ENCODE measurements at regions not wholly inside any gene's neighbourhood (a gene's known extent, or its start where the extent isn't known, plus 50 kb on each side); places are given as distances from the start of the nearest gene placed in this dataset.
"Not testable (repeated sequence)": the region's sequence is repeated elsewhere in the genome, so short reads cannot be mapped to it uniquely, and the experiment has no call there.

DNA sequence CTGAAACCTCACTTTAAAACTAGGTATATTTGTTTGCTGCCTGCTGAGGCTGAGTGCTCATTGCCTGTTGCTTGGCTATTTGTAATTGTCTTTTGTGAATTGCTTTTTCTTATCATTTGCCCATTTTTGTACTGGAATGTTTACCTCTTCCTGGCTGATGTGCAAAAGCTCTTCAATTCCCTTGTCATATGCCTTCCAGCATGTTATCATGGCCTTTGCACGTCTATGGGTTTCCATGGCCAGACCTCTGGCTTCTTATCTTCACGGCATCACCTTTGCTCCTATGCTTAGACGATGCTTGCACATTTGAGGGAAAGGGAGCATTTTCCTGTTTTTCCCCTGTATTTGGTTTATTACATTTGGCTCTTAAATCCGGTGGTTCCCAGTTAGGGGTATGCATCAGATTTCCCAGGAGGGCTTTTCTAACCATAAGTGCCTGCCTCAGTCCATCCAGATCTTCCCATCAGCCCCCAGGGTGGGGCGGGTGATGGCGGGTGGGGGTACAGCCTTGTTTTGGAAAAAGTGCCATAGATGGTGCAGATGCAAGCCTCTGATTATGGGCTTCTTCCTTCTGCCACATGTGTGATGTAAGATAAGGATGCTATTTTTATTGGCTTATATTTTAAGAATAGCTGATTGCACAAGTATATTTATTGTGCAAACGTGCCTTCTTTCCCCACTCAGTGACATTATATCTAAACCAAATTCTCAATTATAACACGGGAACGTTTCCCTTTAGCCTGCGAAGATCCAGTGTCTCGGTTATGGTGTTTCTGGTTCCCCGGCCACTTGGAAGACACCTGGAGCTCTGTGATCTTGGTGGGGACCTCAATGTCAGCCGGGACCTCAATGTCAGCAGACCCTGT lies 70.6 kb upstream of the SEPTIN5 start:
- DNase-seq: no peak

DNA sequence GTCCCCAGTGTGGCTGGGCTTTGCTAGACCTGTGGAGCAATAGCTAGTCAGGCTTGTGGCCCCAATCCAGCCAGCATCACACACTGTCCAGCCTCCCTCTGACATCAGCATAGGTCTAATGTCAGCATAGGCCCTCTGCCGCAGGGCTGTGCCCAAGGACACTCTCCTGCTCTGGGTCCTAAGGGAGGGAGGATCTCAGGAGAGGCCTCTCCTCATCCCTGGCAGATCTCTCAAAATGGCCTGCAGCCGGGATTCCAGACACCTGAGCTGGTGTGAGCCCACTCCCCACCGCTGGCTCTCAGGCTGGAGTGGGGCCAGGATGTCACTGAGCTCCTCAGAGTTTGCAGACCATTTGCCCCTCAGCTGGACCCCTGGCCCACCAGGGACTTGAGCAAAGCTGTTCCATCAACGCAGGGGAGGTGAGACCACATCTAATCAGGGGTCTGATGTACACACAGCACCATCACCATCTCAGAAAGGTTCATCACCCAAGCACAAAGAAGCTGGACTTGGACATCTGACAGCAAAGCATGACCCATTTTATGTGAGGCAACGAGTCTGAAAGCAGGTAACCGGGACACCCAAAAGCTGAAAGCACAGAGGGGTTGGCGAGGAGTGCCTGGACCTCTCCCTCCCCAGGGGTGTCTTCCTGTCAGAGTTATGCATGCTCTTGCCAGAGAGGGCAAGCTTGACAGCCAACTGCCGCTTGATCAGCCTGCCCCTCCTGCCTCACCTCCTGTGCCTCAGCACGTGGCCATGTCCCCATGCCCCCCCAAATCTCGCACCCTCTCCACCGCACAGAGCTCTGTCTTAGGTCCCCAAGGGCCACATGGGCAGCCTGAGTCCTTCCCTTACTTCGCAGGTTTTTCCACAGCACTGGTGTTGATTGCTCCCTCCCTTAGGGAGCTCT lies 69.7 kb upstream of the SEPTIN5 start:
- no peak for DNase-seq

DNA sequence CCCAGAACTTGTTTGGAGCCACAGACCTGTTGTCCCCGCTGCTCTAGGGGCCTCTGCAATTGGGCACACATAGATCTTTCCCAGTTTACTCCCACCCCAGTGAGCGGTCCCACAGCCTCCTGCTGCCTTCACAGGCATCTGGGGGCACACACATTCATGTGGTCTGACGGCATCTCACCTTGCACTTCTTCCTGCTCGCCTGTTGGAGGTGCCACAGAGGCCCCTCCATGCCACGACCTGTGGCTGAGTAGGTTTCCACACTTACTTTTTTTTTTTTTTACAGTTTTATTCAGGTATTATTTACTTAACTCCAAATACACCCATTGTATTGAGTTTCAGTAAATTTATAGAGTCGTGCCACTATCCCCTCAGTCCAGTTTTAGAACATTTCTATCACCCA lies 68.9 kb upstream of the SEPTIN5 start:
- DNase-seq: no peak

DNA sequence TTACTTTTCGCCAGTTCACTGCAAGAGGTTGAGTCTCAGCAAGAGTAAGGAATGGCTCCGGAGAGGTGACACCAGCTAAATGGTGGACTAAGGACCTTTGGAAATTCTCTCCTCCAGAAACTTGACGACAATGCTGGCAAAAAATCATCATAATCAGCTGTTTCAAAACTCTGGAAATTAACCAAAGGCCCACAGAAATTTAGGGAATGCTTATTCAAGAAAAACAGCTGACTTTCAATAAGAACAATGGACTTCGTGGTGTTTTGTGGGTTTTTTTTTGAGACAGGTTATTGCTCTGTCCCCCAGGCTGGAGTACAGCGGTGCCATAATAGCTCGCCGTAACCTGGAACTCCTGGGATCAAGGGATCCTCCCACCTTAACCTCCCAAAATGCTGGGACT lies 68.4 kb upstream of the SEPTIN5 start:
- no peak for DNase-seq

DNA sequence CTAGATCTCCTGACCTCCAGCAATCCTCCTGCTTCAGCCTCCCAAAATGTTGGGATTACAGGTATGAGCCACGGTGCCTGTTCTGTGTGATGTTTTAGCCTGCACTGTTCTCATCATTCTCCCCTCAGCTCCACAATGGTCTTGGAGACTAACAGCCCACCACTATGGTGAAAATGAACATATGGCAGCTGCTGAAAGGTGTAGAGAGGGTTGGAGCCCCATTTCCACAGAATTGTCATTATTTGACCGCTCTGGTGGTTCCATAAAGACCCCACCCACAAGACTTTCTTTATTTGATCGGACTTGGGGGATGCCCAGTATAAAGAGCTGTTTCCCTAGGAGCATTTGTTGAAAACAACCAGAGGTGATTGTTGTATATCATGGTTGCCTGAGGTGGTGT lies 67.9 kb upstream of the SEPTIN5 start:
- DNase-seq: no peak

DNA sequence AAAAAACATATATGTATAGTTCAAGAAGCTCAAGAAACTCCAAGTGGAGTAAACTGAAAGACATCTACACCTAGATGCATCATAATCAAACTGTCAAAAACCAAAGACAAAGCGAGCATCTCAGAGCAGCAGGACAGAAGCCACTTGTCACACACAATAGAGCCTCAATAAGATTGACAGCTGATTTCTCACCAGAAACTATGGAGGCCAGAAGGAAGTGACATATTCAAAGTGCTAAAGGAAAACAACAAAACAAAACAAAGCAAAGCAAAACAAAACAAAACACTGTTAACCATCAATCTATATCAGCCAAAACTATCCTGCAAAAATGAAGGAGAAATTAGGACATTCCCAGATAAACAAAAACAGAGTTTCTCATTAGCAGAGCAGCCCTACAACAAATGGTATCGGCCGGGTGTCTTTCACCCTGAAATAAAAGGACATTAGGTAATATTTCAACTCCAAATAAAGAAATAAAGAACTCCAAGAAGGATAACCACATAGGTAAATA lies 65.8 kb upstream of the SEPTIN5 start:
- DNase-seq: no peak

DNA sequence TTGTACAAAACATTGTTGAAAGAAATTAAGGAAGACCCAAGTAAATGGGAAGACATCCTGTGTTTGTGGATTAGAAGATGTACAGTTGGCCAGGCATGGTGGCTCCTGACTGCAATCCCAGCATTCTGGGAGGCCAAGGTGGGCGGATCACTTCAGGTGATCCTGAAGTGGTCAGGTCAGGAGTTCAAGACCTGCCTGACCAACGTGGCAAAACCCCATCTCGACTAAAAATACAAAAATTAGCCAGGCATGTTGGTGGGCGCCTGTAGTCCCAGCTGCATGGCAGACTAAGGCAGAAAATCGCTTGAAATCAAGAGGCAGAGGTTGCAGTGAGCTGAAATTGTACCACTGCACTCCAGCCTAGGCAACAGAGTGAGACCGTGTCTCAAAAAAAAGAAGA lies 62.0 kb upstream of the SEPTIN5 start:
- DNase-seq: no peak

DNA sequence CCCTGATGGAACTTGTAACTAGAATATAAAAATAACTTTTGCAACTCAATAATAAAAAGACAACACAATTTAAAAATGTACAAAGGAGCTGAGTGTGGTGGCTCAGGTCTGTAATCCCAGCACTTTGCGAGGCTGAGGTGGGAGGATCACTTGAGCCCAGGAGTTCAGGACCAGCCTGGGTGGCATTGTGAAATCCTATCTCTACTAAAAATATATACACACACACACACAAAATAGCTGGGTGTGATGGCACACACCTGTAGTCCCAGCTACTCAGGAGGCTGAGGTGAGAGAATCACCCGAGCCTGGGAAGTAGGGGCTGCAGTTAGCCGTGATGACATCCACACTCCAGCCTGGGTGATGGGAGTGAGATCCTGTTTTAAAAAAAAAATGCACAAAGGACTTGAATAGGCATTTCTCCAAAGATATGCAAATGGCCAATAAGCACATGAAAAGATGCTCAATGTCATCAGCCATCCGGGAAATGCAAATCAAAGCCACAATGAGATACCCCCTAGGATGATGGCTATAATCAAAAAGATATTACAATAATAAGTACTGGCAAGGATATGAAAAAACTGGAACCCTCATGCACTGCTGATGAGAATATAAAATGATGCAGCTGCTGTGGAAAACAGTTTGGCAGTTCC lies 59.8 kb upstream of the SEPTIN5 start:
- no peak for DNase-seq

DNA sequence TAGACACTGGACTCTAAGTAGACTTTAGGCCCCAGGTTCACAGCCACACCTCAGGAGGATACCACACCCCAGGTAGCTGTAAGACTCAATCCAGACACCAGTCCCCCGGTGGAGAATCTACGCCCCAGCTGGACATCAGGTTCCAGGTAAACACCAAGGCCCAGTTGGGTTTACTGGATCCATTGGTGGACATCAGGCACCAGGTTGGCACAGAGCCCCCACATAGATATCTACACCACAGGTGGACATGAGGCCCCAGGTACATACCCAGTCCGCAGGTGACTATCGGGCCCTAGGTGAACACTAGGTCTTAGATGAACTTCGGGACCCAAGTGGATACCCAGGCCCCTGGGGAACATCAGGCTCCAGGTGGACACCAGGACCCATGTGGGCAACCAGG lies 58.9 kb upstream of the SEPTIN5 start:
- no peak for DNase-seq

DNA sequence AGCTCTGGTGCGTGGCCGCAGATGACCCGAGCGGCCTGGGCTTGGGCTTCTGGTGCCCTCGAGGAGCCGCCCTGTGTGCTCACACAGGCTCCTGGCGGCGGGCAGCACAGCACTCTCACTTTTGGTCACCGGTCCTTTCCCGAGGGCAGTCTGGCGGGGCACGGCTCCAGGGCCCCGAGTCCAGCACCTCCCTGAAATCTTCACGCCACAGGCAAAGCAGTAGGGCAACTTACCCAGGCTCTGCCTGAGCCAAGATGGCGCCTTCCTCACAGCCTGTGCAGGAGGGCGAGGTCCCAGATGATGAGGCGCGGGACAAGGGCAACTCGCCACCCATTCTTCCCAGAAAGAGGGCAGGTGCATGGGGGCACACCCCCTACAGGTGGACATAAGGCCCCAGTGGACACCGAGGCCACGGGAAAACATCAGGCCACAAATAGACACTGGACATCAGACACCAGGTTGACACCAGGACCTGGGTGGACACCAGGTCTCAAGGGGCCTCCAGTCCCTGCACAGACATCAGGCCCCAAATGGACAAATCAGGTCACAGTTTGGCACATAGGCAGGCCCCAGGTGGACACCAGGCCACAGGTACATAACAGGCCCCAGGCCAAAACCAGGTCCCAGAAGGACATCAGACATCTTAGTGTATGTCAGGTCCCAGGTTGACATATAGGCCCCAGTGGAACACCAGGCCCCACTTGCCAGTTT lies 57.6 kb upstream of the SEPTIN5 start:
- DNase-seq: no peak

DNA sequence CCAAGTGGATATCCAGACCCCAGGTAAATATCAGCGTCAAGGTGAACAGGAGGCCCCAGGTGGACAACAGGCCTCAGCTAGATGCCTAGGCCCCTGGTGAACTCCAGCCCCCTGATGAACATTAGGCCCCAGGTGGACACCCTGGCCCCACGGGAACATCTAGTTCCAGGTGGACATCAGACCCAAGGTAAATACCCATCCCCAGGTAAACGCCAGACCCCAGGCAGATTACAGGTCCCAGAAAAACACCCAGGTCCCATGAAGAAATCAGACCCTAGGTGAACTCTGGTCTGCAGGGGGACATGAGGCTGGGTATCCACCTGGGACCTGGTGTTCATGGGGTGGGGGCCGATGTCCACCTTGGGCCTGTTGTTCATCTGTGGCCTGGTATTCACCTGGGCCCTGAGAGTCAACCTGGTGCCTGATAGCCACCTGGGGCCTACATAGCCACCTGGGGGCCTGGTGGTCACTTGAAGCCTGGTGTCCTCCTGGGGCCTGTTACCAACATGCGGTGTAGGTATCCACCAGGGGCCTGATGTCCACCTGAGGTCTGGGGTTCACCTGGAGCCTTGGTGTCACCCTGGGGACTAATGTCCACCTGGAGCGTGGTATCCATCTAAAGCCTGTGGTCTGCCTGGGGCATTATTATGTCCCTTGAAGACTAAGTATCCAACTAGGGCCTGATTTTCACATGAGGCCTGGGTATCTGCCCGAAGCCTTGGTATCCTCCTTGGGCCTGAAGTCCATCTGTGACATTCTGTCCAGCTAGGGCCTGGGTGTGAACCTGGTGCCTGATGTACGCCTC lies 56.8 kb upstream of the SEPTIN5 start:
- no peak for DNase-seq

DNA sequence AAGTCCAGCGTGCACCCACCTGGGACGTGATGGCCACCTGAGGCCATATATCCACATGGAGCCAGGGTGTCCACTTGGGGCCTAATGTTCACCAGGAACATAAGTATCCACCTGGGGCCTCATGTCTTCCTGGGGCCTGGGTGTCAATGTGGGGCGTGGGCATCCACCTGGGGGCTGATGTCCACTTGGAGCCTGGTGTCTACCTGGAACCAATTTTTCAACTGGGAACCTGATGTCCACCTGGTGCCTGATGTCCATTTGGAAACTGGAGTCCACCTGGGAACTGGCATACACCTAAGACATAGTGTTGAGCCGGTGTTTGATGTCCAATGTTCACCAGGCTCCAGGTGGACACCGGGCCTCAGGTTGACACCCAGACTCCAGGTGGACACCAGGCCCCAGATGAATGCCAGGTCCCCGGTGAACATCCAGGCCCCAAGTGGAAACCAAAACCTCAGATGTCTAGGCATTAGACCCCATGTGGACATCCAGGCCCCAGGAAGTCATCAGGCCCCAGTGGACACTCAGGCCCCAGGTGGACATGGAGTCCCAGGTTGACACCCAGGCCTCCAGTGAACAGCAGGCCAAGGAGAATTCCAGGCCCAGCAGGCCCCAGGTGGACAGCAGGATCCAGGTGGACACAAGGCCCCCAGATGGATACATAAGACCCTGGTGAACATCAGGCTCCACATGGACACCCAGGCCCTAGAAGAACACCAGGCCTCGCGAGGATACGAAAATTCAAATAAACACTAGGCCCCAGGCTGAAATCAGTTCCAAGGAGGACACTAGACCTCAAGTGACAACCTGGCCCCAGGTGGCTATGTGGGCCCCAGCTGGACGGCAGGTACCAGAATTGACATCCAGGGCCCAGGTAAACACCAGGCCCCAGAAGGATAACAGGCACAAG lies 56.0 kb upstream of the SEPTIN5 start:
- DNase-seq: no peak

DNA sequence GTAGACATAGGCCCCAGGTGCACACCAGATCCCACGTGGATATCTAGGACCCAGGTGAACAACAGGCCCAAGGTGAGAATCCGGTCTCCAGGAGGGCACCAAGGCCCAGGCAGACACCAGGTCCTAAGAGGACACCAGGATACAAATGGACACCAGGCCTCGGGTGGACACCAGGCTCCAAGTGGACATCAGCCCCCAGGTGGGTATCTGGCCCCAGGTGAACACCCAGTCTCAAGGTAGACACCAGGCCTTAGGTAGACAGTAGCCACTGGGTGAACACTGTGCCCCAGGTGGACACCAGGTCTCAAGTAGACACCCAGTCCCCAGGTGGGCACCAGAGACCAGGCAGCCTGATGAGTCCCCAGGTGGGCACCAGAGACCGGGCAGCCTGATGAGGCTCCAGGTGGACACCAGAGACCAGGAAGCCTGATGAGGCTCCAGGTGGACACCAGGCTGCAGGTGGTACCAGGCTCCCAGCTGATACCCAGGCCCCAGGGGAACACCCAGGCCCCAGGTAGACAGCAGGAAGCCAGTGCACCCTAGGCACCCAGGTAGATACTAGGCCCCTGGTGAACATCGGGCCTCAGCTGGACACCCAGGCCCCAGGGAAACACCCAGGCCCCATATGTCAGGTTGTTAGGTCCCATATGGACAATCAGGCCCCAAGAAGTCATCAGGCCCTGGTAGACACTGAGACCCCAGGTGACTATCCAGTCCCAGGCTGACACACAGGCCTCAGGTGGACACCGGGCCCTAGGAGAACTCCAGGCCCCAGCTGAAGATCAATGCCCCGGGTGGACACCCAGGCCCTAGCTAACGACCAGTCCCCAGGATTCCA lies 55.1 kb upstream of the SEPTIN5 start:
- no peak for DNase-seq

DNA sequence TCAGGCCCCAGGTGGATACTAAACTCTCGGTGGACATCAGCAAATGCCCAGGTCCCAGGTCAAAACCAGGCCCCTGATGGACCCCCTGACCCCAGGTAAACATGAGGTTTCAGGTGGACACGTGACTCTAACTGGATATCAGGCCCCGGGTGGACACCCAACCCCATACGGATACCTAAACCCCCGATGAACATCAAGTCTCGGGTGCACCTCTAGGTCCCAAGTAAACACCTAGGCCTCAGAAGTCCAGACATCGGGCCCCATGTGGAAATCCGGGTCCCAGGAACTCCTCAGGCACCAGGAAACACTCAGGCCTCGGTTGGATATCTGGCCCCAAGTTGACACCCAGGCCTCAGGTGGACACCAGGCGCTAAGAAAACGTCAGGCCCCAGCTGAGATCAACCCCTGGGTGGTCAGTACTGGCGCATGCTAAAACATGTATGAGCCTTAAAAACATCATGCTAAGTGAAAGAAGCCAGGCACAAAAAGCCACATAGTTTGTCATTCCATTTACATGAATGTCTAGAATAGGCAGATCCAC lies 54.4 kb upstream of the SEPTIN5 start:
- DNase-seq: no peak

DNA sequence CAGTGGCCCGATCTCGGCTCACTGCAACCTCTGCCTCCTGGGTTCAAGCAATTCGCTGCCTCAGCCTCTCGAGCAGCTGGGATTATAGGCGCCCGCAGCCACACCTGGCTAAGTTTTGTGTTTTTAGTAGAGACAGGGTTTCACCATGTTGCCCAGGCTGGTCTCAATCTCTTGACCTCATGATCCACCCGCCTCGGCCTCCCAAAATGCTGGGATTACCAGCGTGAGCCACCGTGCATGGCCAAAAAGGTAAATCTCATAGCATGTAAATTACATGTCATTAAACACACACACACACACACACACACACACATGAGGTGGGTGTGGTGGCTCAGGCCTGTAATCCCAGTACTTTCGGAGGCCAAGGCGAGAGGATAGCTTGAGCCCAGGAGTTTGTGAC lies 53.7 kb upstream of the SEPTIN5 start:
- not testable (repeated sequence) for DNase-seq

DNA sequence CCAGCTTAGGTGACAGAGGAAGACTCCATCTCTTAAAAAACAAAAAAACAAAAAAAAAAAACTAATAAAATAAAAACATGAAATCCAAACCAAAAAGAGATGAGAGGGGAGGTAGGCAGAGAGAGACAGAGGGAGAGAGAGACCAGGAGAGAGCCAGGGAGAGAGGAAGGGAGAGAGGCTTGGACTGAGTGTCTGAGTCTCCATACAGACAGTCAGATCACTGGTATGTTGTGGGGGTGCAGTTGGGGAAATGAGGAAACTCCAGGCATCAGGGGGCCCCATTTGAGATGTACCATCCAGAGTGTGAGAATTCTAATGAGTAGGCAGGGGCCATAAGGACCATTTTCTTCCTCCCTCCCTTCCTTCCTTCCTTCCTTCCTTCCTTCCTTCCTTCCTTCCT lies 53.1 kb upstream of the SEPTIN5 start:
- no peak for DNase-seq

DNA sequence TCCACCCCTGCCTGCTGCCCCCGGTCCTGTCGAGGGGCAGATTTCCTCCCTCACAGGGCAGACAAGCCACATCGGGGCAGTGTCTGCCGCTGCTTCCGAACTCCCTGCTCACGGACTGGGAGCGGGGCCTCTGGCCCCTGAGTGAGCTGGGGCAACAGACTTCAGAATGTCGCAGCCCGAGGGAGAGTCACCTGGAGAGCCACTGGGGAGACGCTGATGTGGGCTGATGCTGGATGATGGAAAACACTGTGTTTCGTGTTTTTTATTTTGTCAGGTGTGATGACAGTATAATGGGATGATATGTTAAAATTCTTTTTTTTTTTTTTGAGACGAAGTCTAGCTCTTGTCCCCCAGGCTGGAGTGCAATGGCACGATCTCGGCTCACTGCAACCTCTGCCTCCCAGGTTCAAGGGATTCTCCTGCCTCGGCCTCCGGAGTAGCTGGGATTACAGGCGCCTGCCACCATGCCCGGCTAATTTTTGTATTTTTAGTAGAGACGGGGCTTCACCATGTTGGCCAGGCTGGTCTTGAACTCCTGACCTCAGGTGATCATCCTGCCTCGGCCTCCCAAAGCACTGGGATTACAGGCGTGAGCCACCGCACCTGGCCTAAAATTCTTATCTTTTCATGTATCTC lies 52.1 kb upstream of the SEPTIN5 start:
- DNase-seq: not testable (repeated sequence)

DNA sequence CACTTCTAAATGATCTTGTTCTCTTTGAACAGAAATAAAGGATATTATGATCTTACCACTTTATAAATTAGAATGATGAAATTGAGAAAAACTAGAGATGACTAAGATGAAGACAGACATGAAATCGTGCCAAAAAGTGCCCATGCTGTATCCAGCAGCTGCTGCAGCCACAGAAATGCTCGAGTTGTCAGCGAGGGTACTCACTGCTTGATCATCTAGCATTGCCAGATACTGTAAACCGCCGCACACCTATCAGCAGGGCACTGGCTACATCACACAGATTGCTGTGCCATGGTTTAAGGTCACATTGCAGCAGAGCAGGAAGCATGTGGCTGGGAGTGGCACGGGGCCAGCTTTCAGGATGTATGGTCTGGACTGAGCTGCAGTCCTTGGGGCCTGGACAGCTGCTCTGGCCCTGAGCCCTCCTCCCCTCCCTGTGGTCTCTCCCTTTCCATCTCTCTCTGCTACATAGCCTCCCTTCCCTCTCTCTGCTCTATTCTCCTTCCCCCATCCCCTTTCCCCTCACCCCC lies 51.0 kb upstream of the SEPTIN5 start:
- no peak for DNase-seq
